ENCODE measurements at regions not wholly inside any gene's neighbourhood (a gene's known extent, or its start where the extent isn't known, plus 50 kb on each side); places are given as distances from the start of the nearest gene placed in this dataset.

- WGBS = 11% methylated on average over 62 of the region's 62 CpGs
- Histone ChIP-seq H3K4me3 (ENCODE audit: low read length) (peak overlapping the region; percentile 53), H3K4me1 (ENCODE audit: insufficient read depth, low read length) (peaks cover 11% of the 10 kb centered on the region), H3K9me3 (ENCODE audit: insufficient read depth, low read depth, low read length) (no peaks in the 10 kb centered on the region), H3K9ac (ENCODE audit: low read depth, low read length) (no peak overlapping the region), H3K27me3 (ENCODE audit: insufficient read depth, low read length) (peaks cover 71% of the 10 kb centered on the region), H3K27ac (ENCODE audit: low read depth, low read length) (no peak overlapping the region), H3K36me3 (ENCODE audit: insufficient read depth, low read length) (no peaks in the 10 kb centered on the region)
Measured at GRCh38 chr6:105981002-105981887, 104.9 kb upstream of the PRDM1 start.

- Histone ChIP-seq H3K27me3 (ENCODE audit: insufficient read depth, low read length) (peaks cover 48% of the 10 kb centered on the region), H3K36me3 (ENCODE audit: insufficient read depth, low read length) (no peaks in the 10 kb centered on the region)
Measured at GRCh38 chr6:105978974-105979373, 107.2 kb upstream of the PRDM1 start.

GRCh38 chr6:105977934-105978504 is 108.1 kb upstream of the PRDM1 start:
- H3K4me1 ChIP-seq (ENCODE audit: insufficient read depth, low read length) = peaks cover 4% of the 10 kb centered on the region
- no peak overlapping the region for H3K4me3 ChIP-seq (ENCODE audit: low read length)
- no peak overlapping the region for H3K9ac ChIP-seq (ENCODE audit: low read depth, low read length)
- H3K27ac ChIP-seq (ENCODE audit: low read depth, low read length) = no peak overlapping the region
- no peaks in the 10 kb centered on the region for H3K36me3 ChIP-seq (ENCODE audit: insufficient read depth, low read length)
- no peaks in the 10 kb centered on the region for H3K9me3 ChIP-seq (ENCODE audit: insufficient read depth, low read depth, low read length)
- WGBS = 92% methylated on average over 3 of the region's 4 CpGs
- H3K27me3 ChIP-seq (ENCODE audit: insufficient read depth, low read length) = peaks cover 39% of the 10 kb centered on the region

More at GRCh38 chr6:105978974-105979373, 107.2 kb upstream of the PRDM1 start:
- no peaks in the 10 kb centered on the region for H3K9me3 ChIP-seq (ENCODE audit: insufficient read depth, low read depth, low read length)
- WGBS = 100% methylated on average over 1 of the region's 2 CpGs
- peaks cover 4% of the 10 kb centered on the region for H3K4me1 ChIP-seq (ENCODE audit: insufficient read depth, low read length)
- H3K4me3 ChIP-seq (ENCODE audit: low read length) = no peak overlapping the region
- H3K27ac ChIP-seq (ENCODE audit: low read depth, low read length) = no peak overlapping the region
- H3K9ac ChIP-seq (ENCODE audit: low read depth, low read length) = no peak overlapping the region

GRCh38 chr6:105974986-105975385 is 111.2 kb upstream of the PRDM1 start:
- Histone ChIP-seq H3K27me3 (ENCODE audit: insufficient read depth, low read length) (peaks cover 10% of the 10 kb centered on the region), H3K4me3 (ENCODE audit: low read length) (no peak overlapping the region), H3K9me3 (ENCODE audit: insufficient read depth, low read depth, low read length) (peaks cover 8% of the 10 kb centered on the region; the same call in 1 of the 2 replicates), H3K27ac (ENCODE audit: low read depth, low read length) (no peak overlapping the region), H3K9ac (ENCODE audit: low read depth, low read length) (no peak overlapping the region), H3K36me3 (ENCODE audit: insufficient read depth, low read length) (no peaks in the 10 kb centered on the region), H3K4me1 (ENCODE audit: insufficient read depth, low read length) (no peaks in the 10 kb centered on the region)
- 82% methylated on average over 1 of the region's 2 CpGs for WGBS

- H3K27ac ChIP-seq (ENCODE audit: low read depth, low read length) = no peak overlapping the region
- H3K9ac ChIP-seq (ENCODE audit: low read depth, low read length) = no peak overlapping the region
- no peaks in the 10 kb centered on the region for H3K36me3 ChIP-seq (ENCODE audit: insufficient read depth, low read length)
- 87% methylated on average over 1 of the region's 1 CpG for WGBS
- no peaks in the 10 kb centered on the region for H3K4me1 ChIP-seq (ENCODE audit: insufficient read depth, low read length)
- no peak overlapping the region for H3K4me3 ChIP-seq (ENCODE audit: low read length)
- H3K9me3 ChIP-seq (ENCODE audit: insufficient read depth, low read depth, low read length) = peaks cover 8% of the 10 kb centered on the region; the same call in 1 of the 2 replicates
- no peaks in the 10 kb centered on the region for H3K27me3 ChIP-seq (ENCODE audit: insufficient read depth, low read length)
Measured at GRCh38 chr6:105972440-105972839, 113.7 kb upstream of the PRDM1 start.

- Histone ChIP-seq H3K9ac (ENCODE audit: low read depth, low read length) (no peak overlapping the region), H3K9me3 (ENCODE audit: insufficient read depth, low read depth, low read length) (peaks cover 8% of the 10 kb centered on the region; the same call in 1 of the 2 replicates), H3K4me1 (ENCODE audit: insufficient read depth, low read length) (no peaks in the 10 kb centered on the region), H3K27ac (ENCODE audit: low read depth, low read length) (no peak overlapping the region), H3K36me3 (ENCODE audit: insufficient read depth, low read length) (no peaks in the 10 kb centered on the region), H3K27me3 (ENCODE audit: insufficient read depth, low read length) (no peaks in the 10 kb centered on the region), H3K4me3 (ENCODE audit: low read length) (no peak overlapping the region)
- WGBS = 94% methylated on average over 2 of the region's 2 CpGs
Measured at GRCh38 chr6:105968603-105969333, 117.4 kb upstream of the PRDM1 start.

- H3K36me3 ChIP-seq (ENCODE audit: insufficient read depth, low read length) = no peaks in the 10 kb centered on the region
- H3K9ac ChIP-seq (ENCODE audit: low read depth, low read length) = no peak overlapping the region
- no peak overlapping the region for H3K27ac ChIP-seq (ENCODE audit: low read depth, low read length)
- peaks cover 8% of the 10 kb centered on the region; the same call in 1 of the 2 replicates for H3K9me3 ChIP-seq (ENCODE audit: insufficient read depth, low read depth, low read length)
- H3K4me1 ChIP-seq (ENCODE audit: insufficient read depth, low read length) = no peaks in the 10 kb centered on the region
- H3K27me3 ChIP-seq (ENCODE audit: insufficient read depth, low read length) = no peaks in the 10 kb centered on the region
- 94% methylated on average over 9 of the region's 9 CpGs for WGBS
- no peak overlapping the region for H3K4me3 ChIP-seq (ENCODE audit: low read length)
Measured at GRCh38 chr6:105967917-105968602, 118.1 kb upstream of the PRDM1 start.

- 85% methylated on average over 1 of the region's 1 CpG for WGBS
Measured at GRCh38 chr6:105966481-105966880, 119.7 kb upstream of the PRDM1 start.

GRCh38 chr6:105964979-105965760 is 121.0 kb upstream of the PRDM1 start:
- Histone ChIP-seq H3K36me3 (ENCODE audit: insufficient read depth, low read length) (no peaks in the 10 kb centered on the region), H3K27ac (ENCODE audit: low read depth, low read length) (no peak overlapping the region), H3K4me1 (ENCODE audit: insufficient read depth, low read length) (peaks cover 5% of the 10 kb centered on the region; the same call in 1 of the 2 replicates), H3K9ac (ENCODE audit: low read depth, low read length) (no peak overlapping the region), H3K27me3 (ENCODE audit: insufficient read depth, low read length) (no peaks in the 10 kb centered on the region), H3K4me3 (ENCODE audit: low read length) (no peak overlapping the region), H3K9me3 (ENCODE audit: insufficient read depth, low read depth, low read length) (no peaks in the 10 kb centered on the region)
- 95% methylated on average over 4 of the region's 4 CpGs for WGBS

More at GRCh38 chr6:105966481-105966880, 119.7 kb upstream of the PRDM1 start:
- H3K36me3 ChIP-seq (ENCODE audit: insufficient read depth, low read length) = no peaks in the 10 kb centered on the region
- H3K27me3 ChIP-seq (ENCODE audit: insufficient read depth, low read length) = no peaks in the 10 kb centered on the region
- H3K27ac ChIP-seq (ENCODE audit: low read depth, low read length) = no peak overlapping the region
- no peak overlapping the region for H3K9ac ChIP-seq (ENCODE audit: low read depth, low read length)
- H3K4me1 ChIP-seq (ENCODE audit: insufficient read depth, low read length) = peaks cover 5% of the 10 kb centered on the region; the same call in 1 of the 2 replicates
- H3K9me3 ChIP-seq (ENCODE audit: insufficient read depth, low read depth, low read length) = no peaks in the 10 kb centered on the region
- no peak overlapping the region for H3K4me3 ChIP-seq (ENCODE audit: low read length)

- H3K4me1 ChIP-seq (ENCODE audit: insufficient read depth, low read length) = peaks cover 18% of the 10 kb centered on the region
- H3K9me3 ChIP-seq (ENCODE audit: insufficient read depth, low read depth, low read length) = no peaks in the 10 kb centered on the region
- no peak overlapping the region for H3K27ac ChIP-seq (ENCODE audit: low read depth, low read length)
- H3K36me3 ChIP-seq (ENCODE audit: insufficient read depth, low read length) = no peaks in the 10 kb centered on the region
- H3K4me3 ChIP-seq (ENCODE audit: low read length) = no peak overlapping the region
- H3K9ac ChIP-seq (ENCODE audit: low read depth, low read length) = no peak overlapping the region
- WGBS = 85% methylated on average over 2 of the region's 4 CpGs
- H3K27me3 ChIP-seq (ENCODE audit: insufficient read depth, low read length) = no peaks in the 10 kb centered on the region
Measured at GRCh38 chr6:105954148-105954547, 132.0 kb upstream of the PRDM1 start.

Measured in HUES64 (cell line).